ENCODE measurements at regions not wholly inside any gene's neighbourhood (a gene's known extent, or its start where the extent isn't known, plus 50 kb on each side); places are given as distances from the start of the nearest gene placed in this dataset.
A peak's percentile ranks its signal among the peaks of the same experiment; 100 is the strongest.

DNA sequence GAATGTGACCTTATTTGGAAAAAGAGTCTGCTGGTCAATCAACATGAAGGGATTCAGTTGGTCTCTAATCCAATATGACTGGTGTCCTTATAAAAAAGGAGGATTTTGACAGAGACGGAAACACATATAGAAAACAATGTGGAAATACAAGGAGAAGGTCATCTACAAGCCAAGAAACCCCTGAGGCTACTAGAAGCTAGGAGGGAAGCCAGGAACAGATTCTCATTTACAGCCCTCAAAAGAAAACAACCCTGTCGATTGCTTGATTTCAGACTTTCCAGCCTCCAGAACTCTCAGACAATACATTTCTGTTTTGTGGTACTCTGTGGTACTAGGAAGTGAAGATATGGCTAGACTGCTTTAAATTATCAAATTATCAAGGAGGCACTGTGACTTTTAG is 162.9 kb upstream of the IGF1R start:
- DNase-seq = no peak

DNA sequence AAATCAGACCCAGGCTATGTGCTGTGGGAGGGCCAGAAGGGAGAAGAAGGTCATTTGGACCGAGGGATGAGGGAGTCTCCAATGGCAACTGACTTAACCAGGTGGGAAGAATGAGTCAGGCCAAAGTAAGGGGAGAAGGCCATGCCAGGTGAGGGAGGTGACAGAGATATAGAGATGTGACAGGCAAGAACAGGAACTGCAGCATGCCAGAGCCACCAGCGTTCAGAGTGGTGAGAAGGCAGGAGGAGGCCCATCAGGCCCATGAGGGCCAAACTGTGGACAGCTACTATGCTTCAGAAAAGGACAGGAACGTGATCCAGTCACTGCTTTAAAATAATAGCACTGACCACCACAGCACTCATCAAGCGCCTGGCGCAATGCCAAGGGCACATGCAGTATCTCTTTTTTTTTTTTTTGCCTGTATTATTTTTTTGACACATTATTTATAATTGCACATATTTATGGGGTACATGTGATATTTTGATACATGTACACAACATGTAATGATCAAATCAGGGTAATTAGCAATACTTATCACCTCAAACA is 154.3 kb upstream of the IGF1R start:
- DNase-seq = no peak

DNA sequence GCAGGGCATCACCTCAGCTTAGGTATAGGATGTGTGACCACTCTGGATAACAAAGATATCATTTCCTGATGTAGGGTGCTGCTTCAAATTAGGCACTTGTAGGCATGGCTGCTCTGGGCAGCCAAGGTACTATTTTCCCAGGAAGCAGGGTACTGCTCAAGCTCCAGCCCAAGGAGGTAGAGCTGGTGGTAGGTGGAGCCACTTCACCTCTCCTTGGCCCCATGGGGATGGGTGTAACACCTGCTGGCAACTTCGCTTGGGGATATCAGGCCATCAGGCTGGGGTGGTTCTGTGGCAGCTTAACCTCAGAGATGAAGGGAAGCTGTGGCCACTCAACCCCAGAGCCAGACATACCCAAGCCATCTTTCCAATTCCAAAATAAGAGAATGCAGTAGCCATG is 147.1 kb upstream of the IGF1R start:
- no peak for DNase-seq

DNA sequence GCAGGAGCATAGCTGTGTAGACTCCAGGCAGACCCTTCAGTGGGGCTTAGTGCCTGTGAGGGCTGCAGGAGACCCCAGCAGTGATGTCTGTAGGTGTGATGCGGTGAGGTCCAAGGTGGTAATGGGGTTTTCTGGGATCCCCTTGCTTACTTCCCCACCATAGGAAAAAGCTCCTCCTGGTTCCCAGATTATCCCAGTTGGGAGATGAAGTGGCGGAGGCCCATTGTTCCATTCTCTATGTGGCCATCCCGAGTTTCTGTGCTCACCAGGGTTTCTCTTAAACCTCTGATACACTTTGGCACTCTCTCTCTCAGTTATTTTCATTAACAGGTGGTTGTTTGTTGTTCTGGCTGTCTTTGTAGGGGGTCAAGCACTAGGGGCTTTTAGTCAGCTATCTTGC is 146.7 kb upstream of the IGF1R start:
- DNase-seq = no peak

DNA sequence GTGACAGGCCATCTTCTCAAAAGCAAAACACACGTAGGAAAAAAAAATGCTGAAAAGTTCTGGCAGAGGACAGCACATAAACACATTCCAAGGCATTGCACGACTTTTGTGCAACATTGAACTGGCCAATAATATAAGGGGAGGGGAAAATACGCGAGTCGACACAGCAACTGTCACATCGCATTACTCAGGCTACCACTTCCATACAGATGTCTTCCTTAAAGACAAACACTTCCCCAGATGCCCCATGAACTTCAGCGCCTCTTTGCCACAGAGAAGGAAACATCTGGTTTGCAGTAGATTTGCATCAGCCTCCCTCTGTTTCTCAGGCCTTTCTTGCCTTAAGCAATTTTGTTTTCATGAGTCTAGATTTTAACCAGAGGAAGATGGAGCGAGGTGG is 144.4 kb upstream of the IGF1R start:
- no peak for DNase-seq

DNA sequence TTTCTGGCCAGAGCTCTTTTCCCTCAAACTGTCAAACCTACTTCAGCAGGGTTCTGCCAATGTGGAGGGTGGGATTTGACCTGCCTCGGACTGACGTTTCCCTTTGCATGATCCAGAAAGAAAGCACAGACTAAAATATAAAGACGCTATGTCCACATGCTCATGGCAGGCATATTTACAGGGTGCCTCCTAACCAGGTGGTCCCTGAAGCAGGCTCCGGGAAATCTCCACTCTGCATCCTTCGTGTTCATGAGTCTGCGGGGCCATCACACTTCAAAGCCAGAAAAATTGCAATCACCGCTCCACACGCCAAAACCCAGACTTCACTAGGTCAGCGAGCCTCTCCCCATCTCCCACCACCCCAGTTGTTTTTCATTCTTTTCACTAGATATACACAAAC is 143.3 kb upstream of the IGF1R start:
- DNase-seq = no peak

DNA sequence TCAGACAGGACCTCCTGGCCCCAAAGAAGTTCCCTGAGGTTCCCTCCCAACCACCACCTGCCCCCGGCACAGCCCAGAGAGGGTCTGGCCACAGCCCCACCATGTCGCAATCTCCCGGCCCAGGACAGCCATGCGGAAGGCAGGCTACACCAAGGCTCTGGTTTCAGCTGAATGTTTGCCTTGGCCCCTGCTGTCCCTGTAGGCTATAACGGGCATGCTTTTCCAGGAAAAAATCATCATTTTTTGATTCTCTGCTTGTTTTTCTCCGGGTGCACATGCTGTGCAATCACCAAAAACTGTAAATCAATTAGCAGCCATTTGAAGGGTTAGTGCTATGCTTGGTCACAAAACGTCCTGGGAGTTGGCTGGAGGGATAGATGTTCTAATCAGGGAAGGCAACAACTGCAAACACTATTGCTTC is 142.7 kb upstream of the IGF1R start:
- no peak for DNase-seq

DNA sequence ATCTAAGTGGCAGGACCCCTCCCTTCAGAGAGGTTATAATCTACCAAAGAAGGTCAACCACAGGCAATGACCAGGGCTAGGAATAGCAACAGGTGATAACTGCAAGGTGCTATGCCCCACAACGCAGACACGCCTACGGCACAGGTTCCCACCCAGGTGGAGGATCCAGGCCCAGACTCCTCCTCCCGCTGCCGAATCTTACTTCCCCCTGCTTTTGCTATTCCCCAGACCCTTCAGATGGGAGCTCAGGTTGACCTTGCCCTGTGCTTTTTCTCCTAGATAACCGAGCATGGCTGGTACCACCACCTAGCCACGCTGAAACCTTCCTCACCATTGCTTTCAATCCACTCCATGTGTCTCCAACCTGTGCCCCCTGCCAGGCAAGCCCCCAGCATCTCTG is 142.2 kb upstream of the IGF1R start:
- no peak for DNase-seq

DNA sequence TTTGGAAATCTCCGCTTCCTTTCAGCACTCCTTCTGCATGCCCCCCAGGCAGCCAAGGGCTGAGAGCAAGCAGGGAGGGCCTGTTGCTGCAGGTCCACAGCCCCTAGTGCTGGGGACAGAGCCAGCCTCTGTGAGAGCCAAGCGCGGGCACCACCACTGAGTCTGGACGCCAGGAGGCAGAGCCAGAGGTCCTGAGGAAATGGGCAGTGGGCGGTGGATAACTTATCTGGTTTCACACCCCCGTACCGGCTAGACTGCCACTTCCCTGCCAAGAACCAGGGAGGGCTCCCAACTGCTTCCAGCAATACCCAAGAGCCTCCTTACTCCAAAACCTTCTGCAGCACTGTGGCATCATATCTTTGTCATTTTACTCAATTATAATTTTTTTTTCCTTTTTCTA is 141.6 kb upstream of the IGF1R start:
- DNase-seq = no peak

DNA sequence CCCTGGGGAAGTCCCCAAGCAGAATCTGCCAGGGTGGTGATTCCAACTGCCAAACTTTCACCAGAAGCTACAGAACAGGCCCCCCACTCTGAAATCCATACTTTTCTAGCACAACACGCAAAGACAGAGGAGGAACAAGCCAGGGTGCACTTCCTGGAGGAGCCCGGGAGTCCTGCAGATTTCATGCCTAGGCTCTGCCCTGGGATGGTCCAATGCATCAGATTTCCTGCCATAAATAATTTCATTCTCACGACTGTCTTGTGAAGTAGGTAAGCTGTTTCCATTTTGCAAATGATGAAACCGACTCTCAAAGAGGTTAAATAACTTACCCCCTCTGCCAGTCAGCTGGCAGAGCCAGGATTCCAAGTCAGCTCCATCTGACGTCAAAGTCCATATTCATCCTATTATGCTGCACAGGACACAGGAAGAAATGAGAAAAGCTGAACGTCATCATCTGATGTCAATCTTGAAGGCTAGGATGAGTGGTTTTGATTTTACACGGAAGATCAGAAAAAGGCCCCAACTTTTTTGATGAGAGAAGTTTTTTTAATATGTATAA is 134.8 kb upstream of the IGF1R start:
- DNase-seq = no peak

DNA sequence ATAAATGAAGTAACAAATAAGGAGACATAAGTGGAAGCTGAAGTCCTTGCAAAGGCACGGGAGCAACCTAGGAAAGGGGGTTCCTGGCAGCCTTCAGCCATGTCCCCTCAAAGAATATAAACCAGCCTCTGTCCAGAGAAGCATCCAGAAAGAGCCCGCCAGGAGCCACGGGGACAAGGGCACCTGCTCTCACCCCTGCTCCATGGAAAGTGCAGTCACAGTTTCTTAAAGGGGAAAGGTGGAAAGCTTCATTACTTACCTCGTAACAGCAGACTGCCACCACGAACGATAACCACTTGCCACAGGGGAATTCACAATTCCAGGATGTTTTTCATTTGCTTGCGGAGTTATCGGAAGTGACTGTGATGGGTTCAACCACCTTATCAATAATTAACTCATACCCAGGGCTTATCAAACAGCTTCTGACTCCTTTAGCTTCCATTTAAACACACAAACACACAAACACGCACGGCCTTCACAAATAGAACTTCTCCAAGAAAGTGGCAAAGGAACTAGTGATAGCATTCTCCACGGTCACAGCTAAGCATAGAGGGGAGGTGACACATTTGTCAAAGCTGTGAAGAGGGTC is 134.2 kb upstream of the IGF1R start:
- DNase-seq = no peak

DNA sequence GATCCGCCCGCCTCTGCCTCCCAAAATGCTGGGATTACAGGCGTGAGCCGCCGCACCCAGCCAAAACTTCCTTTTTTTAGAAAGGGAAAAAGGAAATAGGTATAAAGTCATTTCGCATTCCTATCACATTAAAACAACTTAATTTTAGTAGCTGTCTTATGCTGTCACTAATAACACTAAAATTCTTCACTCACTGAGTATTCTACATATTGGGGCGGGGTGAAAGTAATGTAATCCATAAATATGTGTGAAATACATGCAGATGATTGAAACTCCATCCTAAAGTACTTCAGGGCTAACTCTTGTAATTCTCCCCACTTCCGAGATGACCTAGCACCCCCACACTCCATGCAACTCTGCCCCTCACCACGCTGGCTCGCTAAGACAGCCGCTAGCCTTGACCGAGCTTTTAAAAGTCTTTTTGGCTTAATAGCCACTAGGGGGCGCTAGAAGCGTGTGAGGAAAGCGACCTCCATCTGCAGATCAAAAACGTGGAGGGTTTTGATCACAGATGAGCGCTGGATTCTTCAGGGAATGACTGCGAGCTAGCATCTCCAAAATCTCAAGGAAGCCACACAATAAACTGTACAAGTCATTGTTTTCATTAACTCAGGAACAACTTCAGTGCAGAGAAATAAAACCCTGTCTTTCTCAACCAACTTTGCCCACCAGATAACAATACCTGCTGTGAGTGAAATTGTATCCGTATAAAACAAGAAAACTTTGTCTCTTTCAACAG is 129.3 kb upstream of the IGF1R start:
- peak; percentile 9 for DNase-seq

DNA sequence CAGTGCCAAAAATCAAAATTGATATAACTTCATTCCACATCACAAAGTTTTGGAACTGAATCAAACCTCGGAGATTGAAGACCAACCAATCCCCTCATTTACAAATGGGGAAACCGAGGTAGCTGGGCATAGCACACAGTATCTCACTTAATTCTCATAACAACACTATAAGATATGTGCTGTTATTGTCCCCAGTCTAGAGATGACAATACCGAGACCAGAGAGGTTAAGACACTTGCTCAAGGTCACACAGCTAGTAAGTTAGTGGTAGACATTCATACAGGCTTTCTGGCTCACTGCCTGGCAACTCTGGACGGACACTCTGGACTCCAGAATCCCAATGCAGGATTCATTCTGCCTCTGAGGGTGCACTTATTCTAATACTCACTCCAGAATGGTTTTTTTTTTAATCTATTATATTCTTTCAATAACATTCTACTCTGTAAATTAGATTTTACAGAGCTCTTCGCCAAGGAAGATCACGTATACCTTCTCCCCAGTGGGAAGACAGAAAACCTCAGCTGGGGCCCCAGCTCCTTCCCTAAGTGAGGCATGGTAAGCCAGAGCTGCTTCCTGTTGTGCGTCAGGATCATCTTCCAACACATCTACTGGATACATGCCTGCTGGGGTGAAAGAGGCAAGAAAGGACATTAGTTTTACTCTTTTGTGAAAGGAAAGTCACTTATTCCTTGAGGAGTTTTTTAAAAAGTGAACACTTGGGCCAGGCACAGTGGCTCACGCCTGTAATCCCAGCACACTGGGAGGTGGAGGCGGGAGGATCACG is 128.4 kb upstream of the IGF1R start:
- DNase-seq = no peak

DNA sequence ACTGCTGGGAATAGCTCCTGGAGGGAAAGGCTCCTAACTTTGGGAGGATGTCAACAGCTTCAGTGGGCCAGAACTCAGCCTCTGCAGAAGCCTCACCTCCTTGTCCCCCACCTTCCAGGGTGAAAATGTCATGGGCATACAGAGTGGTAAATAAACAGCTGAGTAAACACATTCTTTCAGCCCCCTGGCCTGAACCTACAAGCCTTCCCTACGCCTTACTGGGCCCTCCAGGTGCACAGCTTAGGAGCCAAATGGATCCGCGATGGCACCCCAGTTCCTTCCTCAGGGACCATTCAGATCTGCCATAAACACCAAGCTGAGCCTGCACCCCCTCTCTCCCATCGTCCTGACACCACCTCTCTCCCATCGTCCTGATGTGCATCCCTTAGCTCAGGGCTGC is 126.2 kb upstream of the IGF1R start:
- no peak for DNase-seq

DNA sequence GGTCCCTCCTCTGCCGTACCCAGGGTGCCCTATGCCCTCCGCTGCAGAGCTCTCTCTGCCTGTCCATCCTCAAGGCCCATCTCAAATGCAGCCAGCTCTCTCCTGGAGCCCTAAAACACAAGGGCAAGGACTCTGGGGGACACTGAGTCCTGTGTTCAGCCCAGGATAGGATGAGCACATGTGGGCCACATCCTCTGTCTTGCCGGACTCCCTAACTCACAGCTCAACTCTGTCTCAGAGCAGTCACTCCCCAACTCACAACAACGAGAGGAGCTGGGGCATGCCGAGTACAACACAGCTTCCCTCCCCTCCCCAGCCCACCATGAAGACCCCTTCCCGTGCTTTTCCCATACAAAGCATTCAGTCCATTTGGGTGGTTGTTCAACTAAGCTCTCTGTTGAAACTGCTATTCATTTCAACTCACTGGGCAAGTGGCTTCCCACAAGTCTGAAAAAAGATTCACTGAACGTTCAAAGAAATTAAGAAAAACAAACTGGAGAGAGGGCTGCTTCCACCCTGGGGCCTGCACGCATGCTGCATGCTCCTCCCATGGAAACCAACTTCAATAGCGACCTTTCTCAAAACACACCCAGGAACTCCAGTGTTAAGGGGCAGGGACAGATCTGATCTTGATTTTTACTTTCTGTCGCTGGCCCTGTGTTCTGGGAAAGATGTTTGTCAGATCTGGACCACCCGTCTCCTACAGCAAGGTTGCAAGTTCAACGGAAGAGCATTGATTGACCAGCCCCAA is 124.3 kb upstream of the IGF1R start:
- DNase-seq = no peak

DNA sequence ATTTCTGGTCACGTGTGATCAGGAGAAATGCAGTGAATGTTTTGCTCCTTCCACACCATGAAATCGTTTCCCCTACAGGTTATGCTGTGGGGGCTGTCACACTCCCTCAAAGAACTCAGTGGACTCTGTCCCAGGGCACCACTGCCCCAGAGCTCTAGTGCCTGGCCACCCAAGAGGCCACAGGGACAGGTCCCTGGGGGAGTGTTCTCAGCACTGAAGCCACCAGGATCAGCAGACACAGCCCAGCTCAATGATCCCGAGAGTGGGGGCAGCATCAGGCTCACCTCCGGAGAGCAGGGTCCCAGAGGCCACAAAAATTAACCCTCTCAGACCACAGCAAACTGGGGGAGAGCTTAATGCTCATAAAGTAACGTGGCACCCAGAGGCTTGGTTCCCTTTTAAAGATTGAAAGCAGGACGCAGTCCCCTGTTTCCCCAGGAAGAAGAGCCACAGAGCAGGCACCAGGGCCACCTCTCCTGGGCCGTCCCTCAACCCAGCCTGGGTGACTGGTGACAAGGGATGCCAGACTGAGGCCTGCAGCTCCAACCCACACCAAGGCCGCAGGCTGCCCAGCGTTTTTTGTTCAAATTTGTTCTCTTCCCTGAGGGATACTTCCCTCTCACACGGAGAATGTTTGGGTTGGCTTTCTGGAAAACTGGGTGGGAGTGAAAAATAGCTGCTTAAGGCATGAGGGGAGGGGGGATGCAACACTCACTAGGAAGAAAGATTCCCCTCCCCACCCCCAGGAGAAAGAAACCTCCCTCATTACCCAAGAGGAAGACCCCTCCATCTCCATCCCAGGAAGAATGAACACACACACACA is 123.3 kb upstream of the IGF1R start:
- no peak for DNase-seq

DNA sequence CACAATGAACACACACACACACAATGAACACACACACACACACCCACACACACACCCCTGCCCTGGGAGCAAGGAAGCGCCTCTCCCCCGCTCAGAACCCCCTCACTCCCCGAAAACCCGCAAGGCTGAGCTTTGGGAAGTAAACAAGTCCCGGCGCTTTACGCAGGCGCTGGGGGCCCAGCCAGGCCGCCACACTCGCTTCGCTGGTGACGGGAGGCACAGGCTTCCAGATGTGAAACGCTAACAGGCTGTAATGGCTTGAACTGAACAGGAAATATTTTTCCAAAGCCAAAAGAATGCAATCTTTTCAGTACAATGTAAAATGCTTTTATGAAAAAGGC is 122.7 kb upstream of the IGF1R start:
- no peak for DNase-seq

DNA sequence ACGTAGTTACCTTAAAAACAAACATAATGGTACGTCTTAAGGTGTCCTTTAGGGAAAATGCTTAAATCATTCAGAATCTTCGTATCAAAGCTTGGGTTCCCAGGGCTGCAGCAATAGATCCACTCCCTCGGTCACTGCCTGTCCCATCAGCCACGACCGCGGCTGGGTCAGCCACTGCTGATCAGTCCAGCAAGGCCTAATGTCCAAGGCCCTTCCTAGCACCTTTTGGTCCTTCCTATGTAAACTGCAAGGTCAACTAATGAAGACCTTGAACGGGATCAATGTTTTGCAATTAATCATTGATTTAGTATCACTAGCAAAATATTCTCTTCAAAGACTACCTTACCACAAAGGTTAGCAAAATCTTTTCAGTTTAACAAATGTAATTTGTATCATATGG is 122.2 kb upstream of the IGF1R start:
- DNase-seq = no peak

DNA sequence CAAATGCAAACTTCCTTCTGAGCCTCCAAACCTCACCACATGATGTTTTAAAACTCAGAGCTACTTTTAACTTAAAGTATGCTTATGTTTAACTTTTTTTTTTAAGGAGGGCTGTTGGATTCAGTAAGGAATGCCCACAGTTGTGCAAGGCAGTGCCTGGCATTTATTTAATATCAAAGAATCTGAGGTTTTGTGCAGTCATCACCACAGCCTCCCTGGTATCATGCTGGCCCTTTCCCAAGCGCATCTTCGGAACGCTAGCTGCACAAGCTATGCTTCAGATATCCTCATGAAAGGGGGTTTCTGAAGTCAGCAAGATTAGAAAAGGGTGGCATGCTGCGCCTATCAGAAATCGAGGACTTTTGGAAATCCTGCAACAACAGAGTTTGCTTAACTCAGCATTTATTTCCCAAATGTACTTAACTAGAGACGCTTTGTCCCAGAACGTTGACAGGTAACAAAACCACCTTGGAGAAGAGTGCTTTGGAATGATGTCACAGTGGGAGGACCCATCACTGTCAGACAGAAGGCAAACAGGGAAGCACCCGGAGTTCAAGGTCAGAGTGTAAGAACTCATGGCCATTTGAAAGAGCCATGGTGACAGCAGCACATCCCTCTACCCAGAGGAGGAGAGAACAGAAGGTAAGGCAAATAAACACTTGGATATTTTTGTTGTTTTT is 120.2 kb upstream of the IGF1R start:
- no peak for DNase-seq

DNA sequence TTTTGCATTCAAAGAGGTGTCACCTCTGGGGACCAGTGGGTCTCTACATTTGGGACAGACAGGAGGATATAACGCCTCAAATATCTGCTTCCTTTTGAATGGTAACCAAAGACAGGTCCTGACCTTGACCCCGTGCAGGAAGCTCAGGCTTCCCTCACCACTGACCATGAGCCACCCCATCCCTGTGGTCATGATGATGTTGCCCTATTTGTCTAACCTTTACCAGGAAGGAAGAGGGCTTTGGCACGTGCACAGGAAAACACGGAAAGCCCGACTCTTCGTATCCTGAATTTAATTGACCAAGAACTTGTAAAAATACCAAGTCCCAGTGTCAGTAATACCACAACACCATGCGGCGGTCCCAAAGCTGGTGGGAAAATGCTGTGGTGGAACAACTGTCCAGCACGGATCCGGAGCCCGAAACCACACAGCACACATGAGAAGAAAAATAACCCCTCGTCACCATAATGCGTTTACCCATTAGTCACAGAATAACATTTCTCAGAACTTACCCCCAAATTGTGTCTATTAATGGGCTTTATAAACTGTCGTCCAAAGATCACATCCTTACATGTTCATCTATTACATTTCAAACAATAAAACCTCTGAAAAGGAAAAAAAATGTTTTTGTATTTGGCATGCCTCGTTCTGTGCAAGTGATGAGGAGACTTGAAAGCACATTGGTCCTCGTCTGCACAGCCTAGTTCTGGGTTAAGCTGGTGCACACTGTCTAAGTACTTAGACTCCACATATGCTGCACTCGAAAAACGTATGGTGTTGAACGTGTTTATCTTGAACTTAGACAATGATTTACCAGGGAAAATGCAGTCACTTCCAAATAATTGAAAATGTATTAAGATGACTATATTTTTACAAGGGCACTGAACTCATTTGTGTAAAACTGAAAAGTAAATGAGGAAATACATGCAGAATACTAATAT is 118.9 kb upstream of the IGF1R start:
- no peak for DNase-seq
